Activated CD4-positive, alpha-beta T cell treated with anti-CD3 and anti-CD28 coated beads, Interleukin-2, amount 10 ng/mL, durations not matched to agents 24 days and 14 days (primary cell): ENCODE measurements at regions not wholly inside any gene's neighbourhood (a gene's known extent, or its start where the extent isn't known, plus 50 kb on each side); places are given as distances from the start of the nearest gene placed in this dataset.

Source experiments
- DNase-seq: peaks from one replicate; pipeline ENCODE4 v3.0.0; 2022
- H3K27ac Mint-ChIP-seq: one replicate; pipeline ENCODE4 v1.8.0; 2022; ENCODE audit warnings: mild to moderate bottlenecking, mixed read lengths
- H3K27me3 Mint-ChIP-seq: one replicate; pipeline ENCODE4 v1.8.0; 2022; ENCODE audit warnings: mixed read lengths
- H3K36me3 Mint-ChIP-seq: one replicate; pipeline ENCODE4 v1.8.0; 2022; ENCODE audit warnings: low read depth, mild to moderate bottlenecking, mixed read lengths
- H3K4me1 Mint-ChIP-seq: one replicate; pipeline ENCODE4 v1.8.0; 2021; ENCODE audit warnings: mixed read lengths
- H3K4me3 Mint-ChIP-seq: one replicate; pipeline ENCODE4 v1.8.0; 2022; ENCODE audit warnings: mild to moderate bottlenecking, moderate library complexity, mixed read lengths
- H3K9me3 Mint-ChIP-seq: one replicate; pipeline ENCODE4 v1.8.0; 2021; ENCODE audit warnings: mixed read lengths
- intact Hi-C: fragments of 100-400 bp; cut with micrococcal nuclease; formaldehyde crosslinking; loops from one replicate; pipeline ENCODE4 v1.15.1; 2023

DNA sequence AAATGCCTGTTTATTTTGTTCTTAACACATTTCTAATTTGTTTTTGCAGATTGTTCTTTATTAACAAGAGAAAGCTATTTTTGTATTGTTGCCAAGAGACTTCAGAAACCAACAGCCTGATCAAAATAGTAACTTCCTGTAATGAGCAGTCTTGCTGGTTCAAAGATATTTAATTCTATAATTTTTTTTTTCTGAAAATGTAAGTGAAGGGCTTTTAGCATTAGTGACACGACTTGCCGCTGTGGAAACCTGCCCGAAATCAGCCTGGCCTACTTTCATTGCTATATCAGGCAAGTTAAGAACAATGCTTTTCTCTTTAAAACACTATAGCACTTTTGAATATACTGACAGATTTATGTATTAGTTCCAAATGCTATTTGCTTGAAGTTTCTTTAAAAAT lies 374.3 kb downstream of the EFNB2 start:
- no peak overlapping the region for H3K4me3 Mint-ChIP-seq
- no peaks in the 10 kb centered on the region for H3K27me3 Mint-ChIP-seq
- H3K9me3 Mint-ChIP-seq, result no peaks in the 10 kb centered on the region
- H3K36me3 Mint-ChIP-seq, result no peaks in the 10 kb centered on the region
- no peak for DNase-seq
- H3K4me1 Mint-ChIP-seq, result no peaks in the 10 kb centered on the region
- no peak overlapping the region for H3K27ac Mint-ChIP-seq
- intact Hi-C loops, result no loop called here

DNA sequence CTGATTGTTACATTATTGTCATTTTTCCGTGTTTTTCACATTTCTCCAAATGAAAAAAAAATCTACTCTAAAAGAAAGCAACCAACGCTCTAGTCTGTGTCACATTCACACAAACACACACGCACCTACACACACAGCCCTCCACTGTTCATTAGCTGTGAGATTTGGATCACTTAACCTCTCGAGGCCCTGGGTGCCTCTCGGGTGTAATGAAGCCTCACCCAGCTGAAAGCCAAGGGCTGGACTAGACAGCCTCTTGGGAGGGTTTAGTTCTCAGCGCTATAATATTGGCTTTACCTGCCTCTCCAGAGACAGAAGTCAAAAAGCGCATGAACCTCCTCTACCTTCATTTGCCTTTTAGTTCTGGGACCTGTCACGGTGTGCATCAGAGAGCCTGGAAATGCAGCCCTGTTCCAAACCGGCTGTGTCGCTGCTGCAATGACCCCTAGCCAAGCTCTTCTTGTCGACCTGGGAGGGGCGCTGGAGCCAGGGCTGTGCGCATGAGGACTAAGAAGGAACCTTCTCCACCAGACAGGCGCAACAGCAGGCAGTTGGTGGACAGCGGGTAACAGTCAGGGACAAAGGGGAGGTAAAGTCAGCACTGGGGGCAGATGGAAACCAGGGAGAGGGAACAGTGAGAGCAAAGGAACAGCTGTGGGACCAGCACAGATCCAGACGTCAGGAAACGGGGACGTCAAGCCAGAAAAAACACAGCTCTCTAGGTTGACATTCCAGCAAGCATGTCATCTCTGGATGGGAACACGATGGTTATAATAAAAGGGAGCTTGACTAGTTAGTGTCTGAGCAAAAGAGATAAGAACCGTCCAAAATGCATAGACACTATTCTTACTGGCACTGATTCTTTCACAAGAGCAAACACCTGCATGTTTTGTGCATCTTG lies 375.9 kb downstream of the EFNB2 start:
- Mint-ChIP-seq H3K27me3 (no peaks in the 10 kb centered on the region), H3K27ac (no peak overlapping the region), H3K4me3 (no peak overlapping the region), H3K4me1 (no peaks in the 10 kb centered on the region), H3K36me3 (no peaks in the 10 kb centered on the region), H3K9me3 (no peaks in the 10 kb centered on the region)
- intact Hi-C loops, result no loop called here
- no peak for DNase-seq

DNA sequence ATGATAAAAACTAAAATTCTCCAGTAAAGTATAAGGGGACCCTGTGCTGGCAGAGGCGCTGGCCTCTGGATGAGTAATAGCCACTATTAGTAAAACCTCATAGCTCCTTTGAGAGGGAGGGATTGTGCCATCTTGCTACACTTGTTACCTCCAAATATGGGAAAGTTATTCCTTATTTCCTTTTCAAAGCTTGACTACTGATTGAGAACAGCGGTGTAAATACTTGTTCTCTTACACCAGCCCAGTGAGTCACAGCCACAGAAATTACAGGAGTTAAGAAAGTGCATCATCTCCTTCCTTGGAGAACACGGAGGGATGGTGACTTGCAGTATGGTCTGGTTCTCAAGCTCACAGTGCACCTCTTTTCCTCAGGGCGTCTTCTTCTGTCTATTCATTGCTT lies 379.0 kb downstream of the EFNB2 start:
- Mint-ChIP-seq H3K4me3 (no peak overlapping the region), H3K9me3 (no peaks in the 10 kb centered on the region), H3K4me1 (no peaks in the 10 kb centered on the region), H3K36me3 (no peaks in the 10 kb centered on the region), H3K27ac (no peak overlapping the region), H3K27me3 (no peaks in the 10 kb centered on the region)
- no peak for DNase-seq
- intact Hi-C loops, result no loop called here

DNA sequence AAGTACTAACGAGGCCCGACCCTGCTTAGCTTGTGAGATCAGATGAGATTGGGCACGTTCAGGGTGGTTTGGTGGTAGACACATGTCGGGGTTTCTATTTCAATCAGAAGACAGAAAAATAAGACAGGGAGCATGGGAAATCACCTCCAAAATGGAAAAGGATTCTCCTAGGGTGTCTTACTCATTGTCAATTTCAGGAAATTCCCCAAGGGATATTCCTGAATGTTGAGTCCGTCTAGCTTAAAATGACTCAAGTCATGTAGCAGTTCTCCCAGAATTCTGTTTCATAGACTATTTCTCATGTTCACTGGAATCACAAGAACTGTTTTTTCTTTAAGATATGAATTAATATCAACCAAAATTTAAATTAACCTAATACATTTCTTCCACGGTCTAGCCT lies 380.1 kb downstream of the EFNB2 start:
- Mint-ChIP-seq H3K4me1 (no peaks in the 10 kb centered on the region), H3K27me3 (no peaks in the 10 kb centered on the region), H3K36me3 (no peaks in the 10 kb centered on the region), H3K27ac (no peak overlapping the region), H3K4me3 (no peak overlapping the region), H3K9me3 (no peaks in the 10 kb centered on the region)
- intact Hi-C loops, result no loop called here
- no peak for DNase-seq

DNA sequence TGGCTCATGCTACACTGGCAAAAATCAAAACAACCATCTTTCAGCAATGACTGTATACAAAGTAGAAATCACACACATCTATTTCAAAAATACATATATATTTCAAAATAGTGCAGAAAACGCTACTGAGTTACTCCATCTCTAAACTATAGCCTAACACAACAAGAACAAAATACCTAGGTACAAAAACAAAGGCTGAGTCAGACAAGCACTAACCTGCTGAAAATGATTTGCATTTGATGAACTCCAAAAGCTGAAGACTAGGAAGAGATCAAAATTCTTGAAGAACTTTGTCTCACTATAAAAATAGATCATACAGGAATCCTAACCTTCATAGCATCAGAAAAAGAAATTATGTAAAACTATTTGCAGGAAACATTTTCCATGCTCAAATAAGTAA lies 381.6 kb downstream of the EFNB2 start:
- Mint-ChIP-seq H3K9me3 (no peaks in the 10 kb centered on the region), H3K36me3 (no peaks in the 10 kb centered on the region), H3K4me1 (no peaks in the 10 kb centered on the region), H3K27ac (no peak overlapping the region), H3K27me3 (no peaks in the 10 kb centered on the region), H3K4me3 (no peak overlapping the region)
- no peak for DNase-seq
- intact Hi-C loops, result no loop called here

DNA sequence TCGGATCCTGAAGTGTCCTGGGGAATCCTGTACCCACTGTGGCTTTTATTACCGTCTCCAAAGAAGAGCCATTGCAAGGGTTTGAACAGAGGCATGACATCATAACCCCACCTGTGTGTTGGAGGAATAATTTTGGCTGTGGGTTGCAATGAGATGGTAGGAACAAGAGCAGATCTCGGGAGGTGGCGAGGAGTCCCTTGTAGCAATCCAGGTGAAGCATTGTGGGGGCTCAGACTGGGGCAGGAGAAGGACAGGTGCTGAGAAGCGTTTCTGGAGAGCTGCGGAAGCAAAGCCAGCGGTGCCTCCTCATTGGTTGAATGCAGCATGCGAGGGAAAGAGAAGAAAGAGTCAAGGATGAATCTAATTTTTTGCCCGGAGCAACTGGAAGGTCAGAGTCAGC lies 382.4 kb downstream of the EFNB2 start:
- no peak overlapping the region for H3K4me3 Mint-ChIP-seq
- no peaks in the 10 kb centered on the region for H3K27me3 Mint-ChIP-seq
- no peaks in the 10 kb centered on the region for H3K4me1 Mint-ChIP-seq
- no peak for DNase-seq
- intact Hi-C loops, result no loop called here
- H3K9me3 Mint-ChIP-seq, result no peaks in the 10 kb centered on the region
- H3K27ac Mint-ChIP-seq, result no peak overlapping the region
- H3K36me3 Mint-ChIP-seq, result no peaks in the 10 kb centered on the region

DNA sequence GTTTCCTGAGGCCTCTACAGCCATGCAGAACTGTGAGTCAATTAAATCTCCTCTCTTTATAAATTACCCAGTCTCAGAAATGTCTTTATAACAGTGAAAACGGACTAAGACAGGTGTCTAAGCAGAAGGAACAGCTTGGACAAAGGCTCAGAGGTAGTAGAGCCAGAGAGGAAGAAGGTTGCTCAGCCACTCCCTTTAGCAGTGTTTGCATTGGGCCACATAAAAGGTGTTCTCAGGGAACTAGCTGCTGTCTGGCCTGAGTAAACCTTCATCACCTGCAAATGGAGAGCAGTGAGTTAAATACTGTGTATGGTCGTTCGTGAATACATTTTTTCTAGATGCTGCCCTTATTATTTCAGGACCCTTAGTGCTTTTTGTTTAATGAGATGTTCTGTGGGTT lies 383.4 kb downstream of the EFNB2 start:
- no peaks in the 10 kb centered on the region for H3K4me1 Mint-ChIP-seq

DNA sequence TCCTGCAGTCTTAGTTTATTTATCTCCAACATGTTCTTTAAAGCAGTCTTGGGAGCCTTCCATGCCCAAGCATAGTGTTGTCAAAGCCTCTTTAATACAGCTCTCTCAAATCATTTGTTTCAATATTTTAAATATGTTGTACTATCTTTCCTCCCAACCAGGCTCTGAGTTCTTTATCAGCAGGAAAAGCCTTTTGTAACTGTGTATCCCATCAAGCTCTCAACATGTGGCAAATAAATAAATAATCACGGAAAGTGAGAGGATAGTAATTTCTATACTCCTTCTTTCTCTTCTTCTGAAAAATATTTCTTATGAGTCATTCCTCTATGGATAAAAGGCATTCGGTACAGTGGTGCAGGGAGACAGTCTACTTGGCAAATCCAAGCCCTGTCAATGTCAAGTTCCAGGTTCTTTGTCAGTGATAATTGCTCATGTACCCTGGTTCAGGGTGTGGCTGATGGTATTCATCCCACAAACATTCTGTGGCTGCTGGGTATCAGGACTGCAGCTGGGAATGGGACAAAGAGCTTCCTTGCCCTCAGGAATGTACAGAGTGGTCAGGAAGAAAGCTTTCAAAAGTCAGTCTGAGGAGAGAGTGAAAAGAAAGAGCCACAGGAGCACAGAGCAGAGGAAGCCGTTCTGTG lies 384.3 kb downstream of the EFNB2 start:
- Mint-ChIP-seq H3K27me3 (no peaks in the 10 kb centered on the region), H3K27ac (no peak overlapping the region)
- intact Hi-C loops, result no loop called here

More for the DNA sequence above, 383.4 kb downstream of the EFNB2 start:
- Mint-ChIP-seq H3K4me3 (no peak overlapping the region), H3K27ac (no peak overlapping the region), H3K27me3 (no peaks in the 10 kb centered on the region), H3K36me3 (no peaks in the 10 kb centered on the region), H3K9me3 (no peaks in the 10 kb centered on the region)
- intact Hi-C loops, result no loop called here
- DNase-seq, result no peak

DNA sequence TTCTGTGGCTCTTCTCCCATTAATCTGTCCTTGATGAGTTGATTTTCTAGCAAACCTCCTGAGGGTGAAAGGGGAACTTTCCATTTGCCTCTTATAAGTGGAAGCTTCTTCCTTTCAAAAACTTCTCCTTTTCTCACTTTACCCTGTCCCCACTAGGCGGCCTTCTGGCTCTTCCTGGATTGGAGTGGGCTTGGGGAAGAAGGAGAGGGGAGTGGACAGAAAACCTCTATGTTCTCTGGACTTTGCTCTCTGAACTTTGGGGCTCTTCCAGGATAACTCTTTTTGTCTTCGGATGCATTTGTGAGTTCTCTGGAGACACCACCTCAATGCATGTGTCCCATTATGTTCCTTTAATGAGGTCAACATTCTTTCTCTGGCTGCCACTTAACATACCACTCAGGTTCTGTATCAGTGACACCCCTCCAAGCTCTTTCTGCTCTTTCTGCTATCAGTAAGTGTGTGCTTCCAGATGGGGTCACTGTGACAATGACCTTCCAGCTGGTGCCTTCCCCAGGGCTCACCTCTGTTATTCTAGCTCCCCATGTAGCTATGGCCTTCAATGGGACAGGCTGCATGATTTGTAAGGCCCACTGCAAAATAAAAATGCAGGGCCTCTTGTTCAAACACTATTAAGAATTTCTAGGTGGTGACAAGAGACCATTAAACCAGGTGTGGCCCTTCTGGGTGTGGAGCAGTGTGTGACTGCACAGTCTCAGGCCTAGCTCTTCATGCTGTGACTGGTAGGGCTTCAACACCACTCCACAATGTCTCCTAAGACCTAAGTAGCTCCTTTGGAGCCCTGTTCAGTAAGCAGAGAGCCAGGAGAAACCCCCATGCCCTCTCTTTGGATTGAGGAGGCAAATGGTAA lies 389.2 kb downstream of the EFNB2 start:
- H3K4me1 Mint-ChIP-seq, result no peaks in the 10 kb centered on the region
- no peaks in the 10 kb centered on the region for H3K27me3 Mint-ChIP-seq
- no peak for DNase-seq
- intact Hi-C loops, result no loop called here
- H3K9me3 Mint-ChIP-seq, result no peaks in the 10 kb centered on the region
- H3K36me3 Mint-ChIP-seq, result no peaks in the 10 kb centered on the region
- no peak overlapping the region for H3K27ac Mint-ChIP-seq
- no peak overlapping the region for H3K4me3 Mint-ChIP-seq

More for the DNA sequence above, 384.3 kb downstream of the EFNB2 start:
- Mint-ChIP-seq H3K9me3 (no peaks in the 10 kb centered on the region), H3K4me1 (no peaks in the 10 kb centered on the region), H3K4me3 (no peak overlapping the region), H3K36me3 (no peaks in the 10 kb centered on the region)
- DNase-seq, result no peak

DNA sequence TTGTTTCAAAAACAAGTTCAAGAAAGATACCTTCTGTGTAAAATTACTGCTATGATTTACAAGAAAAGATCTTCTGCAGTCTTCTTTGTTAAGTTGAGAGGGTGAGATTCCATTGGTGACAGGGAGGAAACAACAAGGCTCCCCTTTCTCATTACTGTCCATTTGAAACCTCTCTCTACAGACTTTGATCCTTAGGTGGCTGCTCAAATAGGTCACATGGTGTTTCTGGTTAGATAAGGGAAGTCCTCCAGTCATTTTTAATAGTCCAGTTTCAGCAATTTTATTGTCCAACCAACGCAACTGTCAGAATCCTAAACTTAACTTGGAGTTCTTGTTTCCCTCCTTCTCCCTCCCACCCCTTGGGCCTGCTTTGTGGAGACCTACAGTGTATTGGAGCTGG lies 390.4 kb downstream of the EFNB2 start:
- DNase-seq, result no peak
- intact Hi-C loops, result no loop called here
- Mint-ChIP-seq H3K27ac (no peak overlapping the region), H3K9me3 (no peaks in the 10 kb centered on the region), H3K4me1 (no peaks in the 10 kb centered on the region), H3K36me3 (no peaks in the 10 kb centered on the region), H3K27me3 (no peaks in the 10 kb centered on the region), H3K4me3 (no peak overlapping the region)

DNA sequence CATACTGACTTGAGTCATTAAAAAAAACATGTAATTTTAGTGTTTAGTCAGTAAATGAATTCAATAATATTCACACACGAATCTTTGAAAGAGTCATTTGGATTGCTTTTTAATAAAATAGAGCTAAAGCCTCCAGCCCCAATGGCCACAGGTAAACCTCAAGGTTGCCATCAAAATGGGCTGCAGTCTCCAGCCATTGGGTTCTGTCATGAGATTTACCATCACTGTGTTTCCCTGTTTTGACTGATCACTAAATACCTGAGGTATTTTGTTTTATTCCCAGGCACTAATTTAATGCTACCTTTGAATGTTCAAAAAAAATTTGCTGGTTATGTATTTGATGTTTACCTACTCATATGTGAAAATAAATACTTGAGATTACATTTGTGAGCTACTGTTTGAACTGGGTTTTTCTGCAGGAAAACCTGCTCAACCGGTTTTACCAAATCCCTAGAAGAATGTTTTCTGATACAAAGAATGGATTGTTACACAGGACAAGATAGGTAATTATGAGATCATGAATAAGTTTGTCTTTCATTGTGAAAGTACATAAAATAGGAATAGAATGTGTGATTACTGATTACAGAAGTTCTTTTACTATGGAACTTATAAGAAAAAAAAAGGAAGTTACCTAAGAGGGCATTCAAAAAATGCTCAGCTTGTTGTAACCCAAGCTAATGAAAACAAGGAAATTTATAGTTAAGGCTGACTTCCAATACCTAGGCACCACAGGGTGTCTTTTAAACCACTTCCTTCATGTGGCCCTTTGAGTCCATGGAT lies 391.3 kb downstream of the EFNB2 start:
- Mint-ChIP-seq H3K36me3 (no peaks in the 10 kb centered on the region), H3K27me3 (no peaks in the 10 kb centered on the region), H3K4me3 (no peak overlapping the region), H3K4me1 (no peaks in the 10 kb centered on the region), H3K27ac (no peak overlapping the region), H3K9me3 (no peaks in the 10 kb centered on the region)
- no peak for DNase-seq
- intact Hi-C loops, result no loop called here

DNA sequence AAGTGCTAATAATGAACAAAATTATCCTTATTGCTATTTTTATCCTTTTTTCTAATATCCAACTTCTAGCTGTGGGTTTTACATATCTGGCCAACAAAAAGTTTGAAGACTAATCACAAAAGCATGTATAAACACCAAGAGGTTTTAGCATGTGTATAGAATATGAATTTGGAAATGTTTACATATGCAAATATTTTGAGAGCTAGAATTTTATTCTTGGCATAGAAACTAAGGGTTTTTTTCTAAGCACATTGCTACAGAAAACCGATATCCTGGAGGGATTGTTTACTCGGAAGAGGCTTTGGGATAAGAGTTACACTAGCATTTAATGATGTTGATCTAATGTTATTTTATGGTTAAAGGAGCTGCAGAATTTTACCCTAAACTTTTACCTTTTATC lies 392.1 kb downstream of the EFNB2 start:
- H3K4me1 Mint-ChIP-seq, result no peaks in the 10 kb centered on the region
- intact Hi-C loops, result no loop called here
- no peaks in the 10 kb centered on the region for H3K36me3 Mint-ChIP-seq
- DNase-seq, result no peak
- H3K27ac Mint-ChIP-seq, result no peak overlapping the region
- H3K27me3 Mint-ChIP-seq, result no peaks in the 10 kb centered on the region
- H3K9me3 Mint-ChIP-seq, result no peaks in the 10 kb centered on the region
- H3K4me3 Mint-ChIP-seq, result no peak overlapping the region

DNA sequence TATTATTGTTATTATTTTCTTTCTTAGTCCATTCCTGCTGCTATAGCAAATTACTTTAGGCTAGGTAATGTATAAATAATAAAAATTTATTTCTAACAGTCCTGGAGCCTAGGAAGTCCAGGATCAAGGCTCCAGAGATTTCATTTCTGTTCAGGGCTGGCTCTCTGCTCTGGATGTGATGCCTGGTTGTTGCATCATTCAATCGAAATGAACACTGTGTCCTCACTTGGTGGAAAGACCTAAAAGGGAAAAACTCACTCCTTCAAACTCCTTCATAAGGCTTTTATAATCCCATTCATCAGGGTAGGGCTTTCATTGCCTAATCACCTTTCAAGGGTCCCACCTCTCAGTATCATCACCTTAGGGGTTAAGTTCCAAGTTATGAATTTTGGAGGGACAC lies 395.0 kb downstream of the EFNB2 start:
- DNase-seq, result no peak
- H3K4me1 Mint-ChIP-seq, result no peaks in the 10 kb centered on the region
- no peak overlapping the region for H3K4me3 Mint-ChIP-seq
- no peaks in the 10 kb centered on the region for H3K36me3 Mint-ChIP-seq
- intact Hi-C loops, result no loop called here
- H3K27ac Mint-ChIP-seq, result no peak overlapping the region
- H3K27me3 Mint-ChIP-seq, result no peaks in the 10 kb centered on the region
- H3K9me3 Mint-ChIP-seq, result no peaks in the 10 kb centered on the region
